K562 (cell line): ENCODE measurements at regions not wholly inside any gene's neighbourhood (a gene's known extent, or its start where the extent isn't known, plus 50 kb on each side); places are given as distances from the start of the nearest gene placed in this dataset.

Experiments
- ATAC-seq: fragments of 200-7000 bp; cut with Tn5 transposase; 3 replicates; pipeline ENCODE4 v1.9.1; 2020; ENCODE audit warnings: moderate library complexity
- BruUV-seq: library from RNA; stranded (reverse); fragments of 400-500 nt; replicated peaks from 2 replicates; lab custom pipeline; 2021; lab: Mats Ljungman, UMichigan
- CTCF ChIA-PET: fragments of 300-600 bp; formaldehyde crosslinking; extraction: SDS; loops from one replicate; lab custom pipeline; 2021; ENCODE audit warnings: low intra/inter-chr PET ratio; lab: Yijun Ruan, JAX
- POLR2A ChIA-PET: fragments of 300-600, 350-650 bp; sonication (Branson Sonifier 250); formaldehyde crosslinking; extraction: SDS; loops from one replicate; lab custom pipeline; 2021; ENCODE audit warnings: antibody characterized with exemption, inconsistent platforms; lab: Yijun Ruan, JAX
- DNase-seq, 4 experiments: peaks; one replicate each; pipeline versions ENCODE4 v3.0.0 to v3.0.0-alpha.2; 2011 to 2018; ENCODE audit warnings: low spot score in 3 of 4, mixed read lengths in 3 of 4; ENCODE audit errors: extremely low read depth in 1 of 4
- FAIRE-seq: peaks from 2 replicates; lab custom pipeline; 2011; peaks lifted over from hg19 to GRCh38; lab: Jason Lieb, UNC
- H2AFZ ChIP-seq: 2 replicates; pipeline ENCODE4 v1.6.0; 2011; ENCODE audit warnings: low read depth, low read length, control low read depth, inconsistent platforms
- H3K27ac ChIP-seq: fragments of 200-600 bp; 3 replicates; pipeline ENCODE4 v1.8.0; 2011; ENCODE audit warnings: low read depth, mild to moderate bottlenecking, control low read depth, inconsistent platforms, low read length, moderate library complexity, mixed read lengths; ENCODE audit errors: extremely low read depth
- H3K27me3 ChIP-seq, 2 experiments: fragments of 300-600 bp in 1 of 2; 2 replicates in 1 of 2; 3 replicates in 1 of 2; pipeline versions ENCODE4 v1.6.0 to v1.8.0; 2011; ENCODE audit warnings: inconsistent platforms in 2 of 2, low read length in 2 of 2, mild to moderate bottlenecking in 1 of 2, mixed read lengths in 1 of 2, moderate library complexity in 1 of 2; ENCODE audit not compliant: control insufficient read depth in 2 of 2, insufficient read depth in 2 of 2
- H3K36me3 ChIP-seq: fragments of 300-600 bp; 3 replicates; pipeline ENCODE4 v1.8.0; 2011; ENCODE audit warnings: mild to moderate bottlenecking, low read length, inconsistent platforms; ENCODE audit not compliant: control insufficient read depth, insufficient read depth
- H3K4me1 ChIP-seq, 2 experiments: fragments of 200-600 bp in 1 of 2; replicated peaks in 1 of 2; 2 replicates in 1 of 2; 3 replicates in 1 of 2; pipeline versions ENCODE4 v1.5.1 to v1.8.0; 2011; ENCODE audit warnings: inconsistent platforms in 2 of 2, low read length in 2 of 2, mild to moderate bottlenecking in 1 of 2, mixed read lengths in 1 of 2, moderate library complexity in 1 of 2; ENCODE audit not compliant: control insufficient read depth in 2 of 2, insufficient read depth in 2 of 2
- H3K4me2 ChIP-seq: 2 replicates; pipeline ENCODE4 v1.6.1; 2011; ENCODE audit warnings: low read length, control low read depth, inconsistent platforms, mixed read lengths; ENCODE audit not compliant: insufficient read depth
- H3K4me3 ChIP-seq: fragments of 200-600 bp; sonication (generic), shearing (Covaris generic); 2 replicates; pipeline ENCODE4 v1.5.1; 2016; ENCODE audit warnings: control low read depth, inconsistent platforms
- H3K79me2 ChIP-seq: fragments of 200-600 bp; 3 replicates; pipeline ENCODE4 v1.8.0; 2011; ENCODE audit warnings: low read length, inconsistent platforms; ENCODE audit not compliant: control insufficient read depth, insufficient read depth
- H3K9ac ChIP-seq, 2 experiments: 2 replicates each; pipeline versions ENCODE4 v1.6.0 to v1.6.1; 2011; ENCODE audit warnings: low read depth in 2 of 2, low read length in 2 of 2, control low read depth in 1 of 2, inconsistent platforms in 1 of 2, mild to moderate bottlenecking in 1 of 2, mixed read lengths in 1 of 2; ENCODE audit not compliant: insufficient read depth in 1 of 2
- H3K9me1 ChIP-seq: one replicate; pipeline ENCODE4 v1.6.0; 2011; ENCODE audit warnings: inconsistent platforms, mild to moderate bottlenecking, low read length, moderate library complexity; ENCODE audit not compliant: control insufficient read depth, insufficient read depth
- H3K9me3 ChIP-seq: replicated peaks from 2 replicates; pipeline ENCODE4 v1.5.1; 2011; ENCODE audit warnings: low read depth, low read length, inconsistent platforms; ENCODE audit not compliant: control insufficient read depth, insufficient read depth
- H4K20me1 ChIP-seq: replicated peaks from 2 replicates; pipeline ENCODE4 v1.6.1; 2011; ENCODE audit warnings: low read length, inconsistent platforms, mixed read lengths; ENCODE audit not compliant: control insufficient read depth, insufficient read depth
- ARID4B ChIP-seq: sonication (generic); formaldehyde crosslinking; IDR thresholded peaks from 2 replicates; pipeline ENCODE4 v1.8.0; 2022; ENCODE audit warnings: mild to moderate bottlenecking, missing genetic modification reagents
- CBX3 ChIP-seq, 2 experiments: IDR thresholded peaks; 1 replicate in 1 of 2; 2 replicates in 1 of 2; pipeline ENCODE4 v1.6.1; 2012; ENCODE audit warnings: inconsistent platforms in 2 of 2, low read length in 2 of 2, borderline replicate concordance in 1 of 2, control low read depth in 1 of 2
- NCOA2 ChIP-seq, 2 experiments: fragments of 450-650 bp; IDR thresholded peaks; 2 replicates each; pipeline ENCODE4 v1.6.1; 2018; ENCODE audit warnings: mild to moderate bottlenecking in 2 of 2, moderate library complexity in 1 of 2; ENCODE audit not compliant: partially characterized antibody in 2 of 2
- NCOA6 ChIP-seq: fragments of 450-650 bp; IDR thresholded peaks from 2 replicates; pipeline ENCODE4 v1.6.1; 2017; ENCODE audit warnings: mild to moderate bottlenecking
- PCBP1 ChIP-seq: fragments of 200-400 bp; formaldehyde crosslinking; IDR thresholded peaks from 2 replicates; pipeline ENCODE4 v1.6.1; 2018; ENCODE audit warnings: mild to moderate bottlenecking, low read depth, low read length; ENCODE audit not compliant: poor library complexity, severe bottlenecking
- SUPT5H ChIP-seq: fragments of 450-650 bp; IDR thresholded peaks from 2 replicates; pipeline ENCODE4 v1.6.1; 2016
- TFAM ChIP-seq: fragments of 250-450 bp; sonication (Bioruptor Pico); conservative IDR thresholded peaks from 2 replicates; pipeline ENCODE4 v1.5.0; 2021; ENCODE audit warnings: mild to moderate bottlenecking, moderate library complexity
- ZNF431 ChIP-seq: sonication (generic); formaldehyde crosslinking; IDR thresholded peaks from 2 replicates; pipeline ENCODE4 v1.8.0; 2022; ENCODE audit warnings: mild to moderate bottlenecking, missing genetic modification reagents
- ZNF696 ChIP-seq: fragments of 250-450 bp; sonication (Bioruptor Pico); conservative IDR thresholded peaks from 2 replicates; pipeline ENCODE4 v1.4.0; 2020; ENCODE audit warnings: mild to moderate bottlenecking, moderate library complexity
- WGBS: fragments of 100-300 bp; shearing (Covaris generic); methylation state at CpG from one replicate; pipeline ENCODE4 v1.1.6; 2016; ENCODE audit warnings: low coverage, mixed read lengths; ENCODE audit not compliant: insufficient coverage; ENCODE audit errors: missing lambda C conversion rate; 5-methylcytosine and 5-hydroxymethylcytosine counted together
- in situ Hi-C: fragments of 300-500 bp; cut with MboI; formaldehyde crosslinking; loops from 4 replicates; pipeline ENCODE4 v1.15.0; 2018; ENCODE audit warnings: inconsistent platforms, mixed read lengths
- intact Hi-C: fragments of 100-400 bp; cut with micrococcal nuclease; formaldehyde crosslinking; loops from 2 replicates; pipeline ENCODE4 v1.14.2; 2022

DNA sequence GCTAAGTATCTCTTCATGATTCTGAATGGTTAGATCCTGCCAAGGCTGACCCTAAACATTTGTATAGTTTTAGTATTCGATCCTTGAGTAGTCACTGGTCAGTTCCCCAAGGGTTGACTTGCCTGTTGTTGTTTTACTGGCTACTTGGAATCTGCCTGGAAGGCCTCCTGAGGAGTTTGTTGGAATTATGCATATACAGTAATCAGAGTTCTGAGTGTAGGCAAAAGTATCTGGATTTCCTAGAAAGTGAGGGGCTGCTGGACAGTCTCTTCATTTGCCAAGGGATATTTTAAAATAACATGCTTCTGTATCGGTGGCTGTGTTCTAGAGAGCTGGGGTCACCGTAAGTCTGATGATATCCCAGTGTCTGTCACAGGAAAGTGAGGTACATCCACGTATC lies 333.2 kb upstream of the C2CD4B start (continued):
- TF ChIP-seq NCOA6 (no peak), ZNF431 (CRISPR knock-in tag) (no peak), ARID4B (CRISPR knock-in tag) (no peak), CBX3 (IDR thresholded peaks at IDR 0.05; ENCODE audit: borderline replicate concordance in 1 of 2, low read length in 2 of 2) (no peak), ZNF696 (CRISPR knock-in tag) (no peak), TFAM (no peak)

- Histone ChIP-seq H3K79me2 (no peaks in the 10 kb centered on the region), H4K20me1 (peaks cover 5% of the 10 kb centered on the region; the same call in 1 of the 2 replicates), H3K4me2 (no peak overlapping the region), H3K9ac (no peak overlapping the region), H3K4me1 (no peaks in the 10 kb centered on the region), H3K36me3 (no peaks in the 10 kb centered on the region), H3K4me3 (no peak overlapping the region), H3K9me3 (no peaks in the 10 kb centered on the region), H2AFZ (no peak overlapping the region), H3K9me1 (no peaks in the 10 kb centered on the region), H3K27me3 (peaks cover 0 to 7% of the 10 kb centered on the region in 2 experiments; a peak in 3 of 5 replicates), H3K27ac (no peak overlapping the region)
- TF ChIP-seq PCBP1 (no peak), NCOA2 (IDR thresholded peaks at IDR 0.05; ENCODE audit: partially characterized antibody in 2 of 2) (no peak), SUPT5H (no peak)
- no peak for FAIRE-seq
- CTCF ChIA-PET = no interaction called here
- POLR2A ChIA-PET = no interaction called here
- intact Hi-C loops = no loop called here
- no TSS peak for BruUV-seq
- no peak for ATAC-seq
- in situ Hi-C loops = no loop called here
- DNase-seq = no peak
- 0% methylated on average over 1 of the region's 1 CpG for WGBS
Measured at GRCh38 chr15:62498712-62499111, 333.6 kb upstream of the C2CD4B start.
